Fibroblast of skin of back (primary cell): ENCODE measurements at regions not wholly inside any gene's neighbourhood (a gene's known extent, or its start where the extent isn't known, plus 50 kb on each side); places are given as distances from the start of the nearest gene placed in this dataset.
A peak's percentile ranks its signal among the peaks of the same experiment; 100 is the strongest.

Experiments
- DNase-seq: peaks from one replicate; pipeline ENCODE4 v3.0.0-alpha.2; 2013

DNA sequence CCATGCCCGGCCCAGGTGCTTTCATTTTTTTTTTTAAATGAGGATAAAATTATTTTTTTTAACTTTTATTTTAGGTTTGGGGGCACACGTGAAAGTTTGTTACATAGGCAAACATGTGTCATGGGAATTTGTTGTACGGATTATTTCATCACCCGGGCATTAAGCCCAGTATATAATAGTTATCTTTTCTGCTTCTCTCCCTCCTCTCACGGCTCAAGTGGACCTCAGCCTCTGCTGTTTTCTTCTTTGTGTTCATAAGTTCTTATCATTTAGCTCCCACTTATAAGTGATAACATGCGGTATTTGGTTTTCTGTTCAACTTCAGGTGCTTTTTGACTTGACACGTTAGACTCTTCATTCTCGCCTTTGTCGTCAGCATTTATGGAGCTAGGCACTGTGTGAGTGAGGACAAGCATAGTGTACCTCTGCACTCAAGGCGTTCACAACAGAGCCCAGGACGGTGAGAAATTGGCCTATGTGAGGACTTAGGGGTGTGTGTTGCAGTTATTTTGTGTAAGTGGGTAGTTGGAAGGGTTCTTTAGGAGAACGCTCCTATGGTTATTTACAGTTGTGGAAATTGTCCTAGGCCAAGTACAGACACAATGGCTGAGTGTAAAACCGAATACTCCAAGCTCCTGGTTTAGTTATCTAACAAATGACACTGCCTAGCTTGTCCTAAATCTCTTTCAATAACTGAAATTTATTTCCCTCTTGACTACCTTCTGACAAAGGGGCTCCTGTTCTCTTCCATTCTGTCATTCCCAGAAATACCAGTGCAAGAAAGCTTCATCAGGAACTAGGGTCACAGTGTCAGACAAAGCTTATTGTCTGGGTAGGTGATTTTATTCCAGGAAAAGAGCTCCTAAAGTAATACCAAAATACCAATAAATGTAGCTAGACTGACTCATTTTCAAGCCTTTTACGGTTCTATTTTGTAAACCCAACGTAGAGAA, 200.5 kb upstream of the PRICKLE1 start:
- DNase-seq: no peak

GRCh38 chr12:42786400-42787148, 197.0 kb upstream of the PRICKLE1 start:
- no peak for DNase-seq

GRCh38 chr12:42785944-42786343, 196.4 kb upstream of the PRICKLE1 start:
- no peak for DNase-seq

- DNase-seq: no peak
Measured at GRCh38 chr12:42780671-42781070, 191.1 kb upstream of the PRICKLE1 start.

- DNase-seq: no peak
Measured at GRCh38 chr12:42779186-42779859, 189.8 kb upstream of the PRICKLE1 start.

DNA sequence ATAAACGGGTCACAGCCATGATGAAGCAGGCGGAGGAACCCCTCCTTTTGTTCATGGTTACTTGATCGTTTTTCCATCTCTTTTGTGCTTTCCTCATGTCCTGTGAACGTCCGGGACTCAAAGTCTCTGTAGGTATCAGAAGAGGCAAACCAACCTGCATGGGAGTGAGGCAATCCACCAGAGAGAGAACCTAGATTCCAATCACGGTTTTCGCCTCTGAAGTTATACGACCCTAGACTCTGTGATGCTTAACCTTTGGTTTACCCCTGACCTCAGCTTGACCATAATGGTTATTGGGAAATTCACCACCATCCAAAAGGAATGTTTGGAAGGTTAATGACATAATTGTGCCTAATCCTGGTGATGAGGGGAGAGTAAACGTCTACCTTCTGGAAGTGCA, 186.8 kb upstream of the PRICKLE1 start:
- no peak for DNase-seq

DNA sequence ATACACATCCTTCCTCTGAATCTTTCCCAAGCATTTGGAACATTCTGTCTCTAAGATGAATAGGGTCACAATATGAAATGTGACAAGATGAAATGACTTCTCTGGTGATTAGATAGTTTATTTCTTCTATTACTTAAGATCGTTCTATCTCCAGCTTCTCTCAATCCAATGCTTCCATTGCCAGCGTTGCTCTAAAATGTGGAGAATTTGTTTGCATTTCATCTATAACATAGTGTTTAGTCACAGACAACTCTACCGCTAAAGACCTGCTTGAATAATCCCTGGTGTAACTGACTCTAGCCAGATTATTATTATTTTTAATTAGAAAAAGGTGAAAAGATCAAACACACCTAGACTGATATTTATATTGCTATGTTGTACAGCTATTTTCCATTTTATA, 184.7 kb upstream of the PRICKLE1 start:
- DNase-seq: no peak

GRCh38 chr12:42770261-42770660, 180.7 kb upstream of the PRICKLE1 start:
- DNase-seq: no peak

- no peak for DNase-seq
Measured at GRCh38 chr12:42769455-42769854, 179.9 kb upstream of the PRICKLE1 start.

DNA sequence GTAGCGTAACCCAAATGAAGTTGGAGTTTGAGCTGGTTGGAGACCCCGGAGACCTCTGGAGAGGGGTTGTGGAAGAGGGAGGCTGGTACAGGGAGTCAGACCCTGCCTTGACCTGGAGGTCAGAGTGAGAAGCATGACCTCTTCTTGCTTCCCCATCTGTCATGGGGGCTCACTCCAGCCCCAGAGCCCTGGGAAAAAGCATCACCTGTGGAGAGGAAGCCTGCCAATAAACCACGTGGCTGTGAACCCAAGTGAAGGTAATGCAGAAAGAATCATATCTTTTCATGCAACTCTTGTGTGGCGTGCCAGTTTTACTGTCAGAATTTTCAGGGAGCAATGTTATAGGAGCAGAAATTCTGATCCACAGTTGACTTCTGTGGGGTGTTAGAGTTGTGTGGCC, 178.5 kb upstream of the PRICKLE1 start:
- DNase-seq: no peak

GRCh38 chr12:42767326-42767954, 177.9 kb upstream of the PRICKLE1 start:
- no peak for DNase-seq

- DNase-seq: no peak
Measured at GRCh38 chr12:42766754-42767153, 177.2 kb upstream of the PRICKLE1 start.

DNA sequence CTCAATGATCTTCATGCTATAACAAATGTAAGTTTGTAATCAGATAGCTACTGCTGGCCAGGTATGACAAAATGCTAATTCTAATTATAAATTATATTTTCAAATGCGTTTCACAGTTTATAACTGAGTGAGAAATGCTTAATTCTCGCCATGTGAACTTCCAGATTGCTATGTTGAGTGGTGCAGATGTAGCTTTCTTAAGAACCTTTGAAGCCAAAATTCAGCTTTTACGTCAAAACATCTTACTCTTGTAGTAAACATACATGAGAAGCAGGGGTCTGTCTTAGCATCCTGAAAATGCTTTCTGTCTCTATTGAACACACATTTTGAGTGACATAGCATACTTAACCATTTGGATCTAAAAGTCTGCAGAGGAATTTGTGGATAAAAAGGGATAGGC, 176.5 kb upstream of the PRICKLE1 start:
- DNase-seq: no peak

- DNase-seq: no peak
Measured at GRCh38 chr12:42763682-42764081, 174.1 kb upstream of the PRICKLE1 start.

DNA sequence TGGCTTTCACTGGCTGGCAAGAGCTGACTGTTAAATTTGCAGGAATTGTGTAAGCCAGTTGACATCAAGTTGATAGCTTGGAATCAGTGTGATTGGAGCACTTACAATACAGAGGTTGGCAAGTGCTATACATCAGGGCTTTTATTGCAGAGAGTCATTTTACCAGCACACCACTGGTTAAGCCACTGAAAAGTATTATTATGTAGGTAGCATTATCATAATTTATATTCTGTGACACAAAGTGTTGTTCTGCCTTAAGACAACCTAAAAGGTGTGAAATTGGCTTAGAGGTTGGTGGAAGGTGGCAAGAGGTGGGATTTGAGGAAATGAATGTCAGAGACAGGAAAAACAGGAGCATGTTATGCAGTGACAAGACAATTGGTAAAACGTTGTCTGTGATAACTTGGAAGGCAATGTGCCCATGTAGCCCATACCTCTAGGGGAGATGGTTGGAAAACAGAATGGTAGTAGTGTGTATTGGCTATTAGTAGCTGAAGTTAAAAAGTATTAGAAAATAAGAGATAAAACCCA, 172.9 kb upstream of the PRICKLE1 start:
- DNase-seq: no peak

DNA sequence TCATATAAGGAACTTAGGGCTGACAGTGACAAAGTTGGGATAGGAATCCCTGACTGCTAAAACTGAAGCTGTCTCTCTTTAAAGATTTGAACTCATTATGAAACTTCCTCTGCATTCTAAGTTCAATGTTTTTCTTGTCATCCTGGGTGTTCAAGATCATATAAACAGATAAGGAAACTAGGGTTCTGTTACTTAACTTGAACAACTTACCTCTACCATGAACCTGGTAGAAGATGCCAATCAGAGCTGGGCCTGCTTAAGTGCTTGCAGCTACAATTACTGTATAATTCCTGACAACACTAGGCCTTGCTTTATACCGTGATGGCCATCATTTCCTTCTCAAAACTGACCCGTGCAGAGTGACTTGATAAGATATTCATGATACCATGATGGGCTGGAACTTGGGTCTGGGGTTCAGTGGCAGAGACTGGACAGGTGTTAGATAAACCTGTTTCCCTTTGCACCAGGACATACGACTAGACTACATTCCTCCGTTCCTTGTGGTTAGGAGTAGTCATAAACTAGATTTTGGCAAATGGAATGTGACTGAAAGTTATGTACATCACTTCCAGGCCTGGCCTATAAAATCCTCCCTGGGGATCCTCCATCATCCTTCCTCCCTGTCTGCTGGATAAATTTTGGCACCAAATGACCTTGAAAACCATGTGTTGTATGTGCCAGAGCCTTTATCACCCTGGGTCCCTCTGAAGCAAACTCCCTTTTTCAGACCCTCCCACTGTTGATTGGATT, 172.2 kb upstream of the PRICKLE1 start:
- DNase-seq: peak; percentile 39

DNA sequence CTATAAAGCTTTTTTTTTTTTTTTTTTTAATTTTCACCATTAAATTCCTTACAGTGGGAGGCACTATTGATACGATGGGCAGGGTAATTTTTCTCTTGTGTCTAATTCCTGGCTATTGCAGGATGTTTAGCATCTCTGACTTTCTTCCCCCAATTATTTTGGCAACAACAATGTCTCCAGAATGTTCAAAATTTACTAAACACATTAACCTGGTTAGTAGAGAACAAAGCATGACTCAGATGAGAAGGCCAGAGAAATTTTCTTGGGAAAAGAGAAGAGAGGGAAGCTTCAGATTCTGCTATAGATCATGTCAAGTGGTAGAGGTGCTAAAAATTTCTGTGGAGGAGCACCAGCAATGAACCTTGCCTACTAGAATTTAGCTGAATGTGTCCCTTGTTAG, 171.5 kb upstream of the PRICKLE1 start:
- no peak for DNase-seq

- DNase-seq: no peak
Measured at GRCh38 chr12:42760550-42760949, 171.0 kb upstream of the PRICKLE1 start.

GRCh38 chr12:42759622-42760273, 170.2 kb upstream of the PRICKLE1 start:
- DNase-seq: no peak

- DNase-seq: no peak
Measured at GRCh38 chr12:42758806-42759205, 169.3 kb upstream of the PRICKLE1 start.

GRCh38 chr12:42757624-42758119, 168.1 kb upstream of the PRICKLE1 start:
- no peak for DNase-seq
